GM12874 (cell line): ENCODE measurements at regions not wholly inside any gene's neighbourhood (a gene's known extent, or its start where the extent isn't known, plus 50 kb on each side); places are given as distances from the start of the nearest gene placed in this dataset.

Experiments used
- CTCF ChIP-seq: IDR thresholded peaks from 2 replicates; pipeline ENCODE4 v1.5.1; 2011; ENCODE audit warnings: low read depth, mild to moderate bottlenecking, control low read depth, low read length, moderate library complexity; ENCODE audit not compliant: insufficient read depth

GRCh38 chr3:182007441-182007840, 295.7 kb downstream of the SOX2 start:
- no peak for TF ChIP-seq CTCF

- TF ChIP-seq CTCF: no peak
These were observed 306.6 kb downstream of the SOX2 start for GRCh38 chr3:182018361-182018760.

GRCh38 chr3:182019926-182020325, 308.2 kb downstream of the SOX2 start:
- no peak for TF ChIP-seq CTCF

- no peak for TF ChIP-seq CTCF
These were observed 312.1 kb downstream of the SOX2 start for GRCh38 chr3:182023843-182024242.

GRCh38 chr3:182027366-182027765, 315.6 kb downstream of the SOX2 start:
- TF ChIP-seq CTCF: no peak

- no peak for TF ChIP-seq CTCF
These were observed 316.4 kb downstream of the SOX2 start for GRCh38 chr3:182028081-182028480.

GRCh38 chr3:182035324-182035723, 323.6 kb downstream of the SOX2 start:
- no peak for TF ChIP-seq CTCF

GRCh38 chr3:182036382-182036781, 324.7 kb downstream of the SOX2 start:
- no peak for TF ChIP-seq CTCF
